Activated naive CD4-positive, alpha-beta T cell treated with anti-CD3 and anti-CD28 coated beads, Interleukin-2, amount 50 U/mL, for 16 hours (primary cell): ENCODE measurements at regions not wholly inside any gene's neighbourhood (a gene's known extent, or its start where the extent isn't known, plus 50 kb on each side); places are given as distances from the start of the nearest gene placed in this dataset.

Experiments
- DNase-seq: peaks from one replicate; pipeline ENCODE4 v3.0.0-alpha.2; 2020

DNA sequence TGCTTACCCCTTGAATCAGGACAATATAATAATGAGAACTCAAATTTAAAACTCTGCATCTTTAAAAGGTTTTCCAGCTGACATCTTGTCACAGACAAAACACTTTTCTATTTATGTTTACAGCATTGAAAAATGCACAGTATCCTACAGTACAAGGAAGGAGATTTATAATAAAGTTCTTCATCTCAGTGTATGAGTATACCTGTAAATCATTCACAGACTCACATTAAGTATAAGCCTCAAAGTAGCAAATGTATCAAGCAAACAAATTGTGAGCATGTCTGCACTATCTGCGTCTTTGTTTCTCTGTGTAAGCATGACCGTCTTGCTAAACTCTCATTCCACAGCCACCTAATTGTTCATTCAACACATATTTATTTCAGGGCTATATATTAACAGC is 52.8 kb downstream of the PPP1R2C start:
- DNase-seq = no peak

DNA sequence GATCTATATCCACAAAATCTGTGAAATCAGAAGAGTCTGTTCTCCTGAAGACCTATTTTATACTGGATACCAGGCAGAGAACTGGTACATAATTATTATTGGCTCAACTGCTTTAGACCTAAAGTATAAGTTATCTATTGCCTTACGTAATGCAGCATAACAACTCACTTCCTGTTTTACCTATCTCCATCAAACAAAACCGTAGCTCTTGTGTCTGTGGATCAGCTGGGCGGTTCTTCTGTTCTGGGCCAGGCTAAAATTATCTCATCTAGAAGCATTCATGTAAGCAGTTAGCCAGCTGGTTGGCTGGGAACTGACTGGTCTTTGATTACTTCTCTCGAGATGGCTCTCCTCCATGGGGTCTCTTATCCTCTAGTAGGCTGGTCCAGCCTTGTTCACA is 57.8 kb downstream of the PPP1R2C start:
- DNase-seq = no peak

DNA sequence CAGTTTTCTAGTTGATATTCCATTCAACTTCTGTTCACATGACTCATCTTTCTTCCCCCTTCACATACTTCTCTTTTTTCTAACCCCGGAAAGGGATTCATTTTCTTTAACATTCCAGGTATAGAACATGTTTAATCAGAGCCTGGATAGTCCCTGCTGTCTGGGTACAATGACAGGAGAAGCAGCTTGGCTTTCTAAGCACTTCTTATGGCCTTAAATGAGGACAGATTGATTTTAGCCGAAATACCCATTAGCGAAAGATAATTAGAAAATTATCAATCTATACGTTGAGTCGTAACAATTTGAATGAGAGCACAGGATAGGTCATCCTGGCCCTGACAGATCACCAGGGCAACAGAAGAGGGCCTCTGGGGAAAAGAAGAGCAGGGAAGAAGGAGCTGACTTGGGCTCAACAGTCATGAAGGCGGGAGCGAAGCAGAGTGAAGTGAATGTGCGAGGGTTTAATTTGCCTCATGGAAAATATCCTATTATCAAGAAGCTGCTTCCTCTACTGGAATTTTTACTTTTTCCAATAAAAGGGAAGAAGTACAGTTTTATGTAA is 62.2 kb downstream of the PPP1R2C start:
- DNase-seq = no peak

DNA sequence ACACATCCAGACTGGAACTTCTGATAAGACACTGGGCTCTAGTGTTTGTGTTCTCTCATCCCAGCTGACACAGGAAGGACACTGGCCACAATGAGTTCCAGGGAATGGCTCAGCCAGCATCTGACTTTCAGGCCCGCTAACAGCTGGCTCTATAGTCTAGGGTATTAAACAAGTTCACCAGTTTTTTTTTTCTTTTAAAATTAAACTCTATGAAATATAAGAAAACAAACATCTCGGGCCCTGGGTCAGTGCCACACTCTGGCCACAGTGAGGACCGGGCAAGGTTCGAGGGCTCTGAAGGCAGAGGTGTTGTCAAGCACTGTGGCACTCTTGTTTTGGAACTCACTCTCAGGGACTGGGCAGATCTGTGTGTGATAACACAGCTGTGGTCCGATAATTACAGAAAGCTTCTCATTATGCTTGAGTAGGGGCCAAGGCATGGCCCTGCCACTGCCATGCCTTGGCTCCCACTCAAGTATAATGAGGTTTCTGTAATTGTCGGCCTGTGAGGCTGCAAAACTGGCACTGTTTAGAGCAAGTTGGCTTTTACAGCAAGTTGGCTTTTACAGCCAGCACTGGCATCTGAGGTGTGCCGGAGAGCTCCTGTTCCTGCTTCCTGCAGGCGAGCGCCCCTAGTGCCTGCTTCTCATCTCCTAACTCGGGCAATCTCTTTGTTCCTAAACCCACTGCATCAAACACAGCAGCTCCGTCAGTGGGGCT is 62.8 kb downstream of the PPP1R2C start:
- peak; percentile 46 for DNase-seq

DNA sequence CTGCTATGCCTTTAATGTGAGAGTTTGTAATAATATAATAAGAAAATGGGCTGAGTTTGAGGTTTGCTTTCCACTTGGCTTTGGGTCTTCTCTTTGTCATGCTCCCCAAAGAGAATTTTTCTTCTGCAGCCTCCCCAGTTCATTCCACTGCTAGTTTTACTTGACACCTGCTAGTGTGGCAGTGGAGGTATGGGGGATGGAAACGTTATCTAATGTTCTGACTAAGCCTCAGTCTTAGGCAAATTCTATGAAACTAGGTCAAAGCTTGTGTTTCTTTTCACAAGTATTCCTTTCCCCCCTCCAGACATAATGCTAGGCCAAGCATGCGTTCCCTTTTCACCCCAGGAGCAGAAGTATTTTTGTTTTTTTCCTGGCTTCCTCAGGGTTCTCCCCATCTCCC is 67.5 kb downstream of the PPP1R2C start:
- no peak for DNase-seq

DNA sequence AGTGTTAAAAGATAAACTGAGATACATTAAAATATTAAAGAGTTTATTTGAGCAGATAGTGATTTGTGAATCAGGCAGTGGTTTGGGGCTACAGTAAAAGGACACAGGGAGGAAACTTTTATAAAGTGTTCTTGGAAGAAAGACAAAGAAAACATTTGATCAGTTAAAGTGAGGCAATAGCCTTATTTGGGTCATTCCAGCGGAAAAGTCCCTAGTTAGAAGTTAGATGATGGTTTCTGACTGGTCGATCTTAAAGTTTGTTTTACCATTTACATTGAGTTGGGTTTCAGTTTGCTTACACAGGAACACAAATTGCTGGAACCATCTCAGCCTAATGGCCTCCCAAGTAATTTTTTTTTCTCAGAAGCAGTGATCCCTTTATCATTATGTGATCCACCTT is 69.7 kb downstream of the PPP1R2C start:
- DNase-seq = no peak

DNA sequence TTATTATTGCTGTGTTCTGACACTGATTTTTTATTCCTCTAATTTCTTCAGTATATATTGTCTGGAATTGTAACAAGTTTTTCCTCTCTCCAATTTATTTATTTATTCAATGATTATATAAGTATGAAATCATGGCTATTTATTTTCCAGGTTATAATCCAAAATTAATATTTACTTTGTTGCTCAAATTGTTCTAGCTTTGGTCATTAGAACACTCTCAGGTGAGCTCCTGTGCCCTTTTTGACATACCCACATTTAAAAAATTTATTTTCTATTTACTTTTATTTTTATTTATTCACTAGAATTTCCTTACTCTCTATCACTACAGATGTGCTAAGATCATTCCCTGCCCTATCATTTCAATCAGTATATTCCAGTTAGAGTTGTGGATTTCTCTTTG is 70.2 kb downstream of the PPP1R2C start:
- no peak for DNase-seq

DNA sequence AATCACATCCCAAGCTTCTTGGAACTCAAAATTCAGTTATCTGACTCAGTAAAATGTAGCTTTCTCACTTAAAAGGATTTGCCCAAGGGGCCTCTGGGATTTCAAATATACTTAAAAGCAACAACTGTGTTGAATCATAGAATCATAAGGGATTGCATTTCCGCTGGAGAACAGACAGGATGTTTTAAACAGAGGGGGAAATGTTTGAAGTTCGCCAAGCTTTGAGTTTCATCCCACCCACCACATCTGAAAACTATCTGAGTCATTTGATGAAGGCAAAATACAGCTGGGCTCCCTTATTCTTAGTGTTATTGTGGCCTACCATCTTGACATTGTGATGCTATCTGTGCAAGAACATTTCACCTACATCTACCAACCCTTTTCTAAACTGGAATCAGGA is 73.5 kb downstream of the PPP1R2C start:
- DNase-seq = no peak

DNA sequence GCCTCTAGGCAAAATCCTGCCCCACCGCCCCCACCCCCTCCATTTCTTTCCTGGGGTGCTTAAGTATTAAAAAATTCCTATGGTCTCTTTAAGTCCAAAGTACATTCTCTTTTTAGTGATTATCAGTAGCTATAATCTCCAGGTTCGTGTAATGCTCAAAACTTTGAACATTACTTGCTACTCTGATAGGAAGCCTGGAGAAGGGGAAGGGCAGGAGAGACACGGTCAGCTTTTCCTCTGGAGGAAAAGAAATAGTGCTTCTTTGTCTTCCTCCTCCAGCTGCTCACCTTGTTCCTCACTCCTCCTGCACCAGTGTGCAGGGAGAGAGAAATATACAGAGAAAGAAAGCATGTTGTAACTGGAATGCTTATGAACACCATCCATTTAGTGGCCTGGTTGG is 80.4 kb downstream of the PPP1R2C start:
- DNase-seq = no peak

DNA sequence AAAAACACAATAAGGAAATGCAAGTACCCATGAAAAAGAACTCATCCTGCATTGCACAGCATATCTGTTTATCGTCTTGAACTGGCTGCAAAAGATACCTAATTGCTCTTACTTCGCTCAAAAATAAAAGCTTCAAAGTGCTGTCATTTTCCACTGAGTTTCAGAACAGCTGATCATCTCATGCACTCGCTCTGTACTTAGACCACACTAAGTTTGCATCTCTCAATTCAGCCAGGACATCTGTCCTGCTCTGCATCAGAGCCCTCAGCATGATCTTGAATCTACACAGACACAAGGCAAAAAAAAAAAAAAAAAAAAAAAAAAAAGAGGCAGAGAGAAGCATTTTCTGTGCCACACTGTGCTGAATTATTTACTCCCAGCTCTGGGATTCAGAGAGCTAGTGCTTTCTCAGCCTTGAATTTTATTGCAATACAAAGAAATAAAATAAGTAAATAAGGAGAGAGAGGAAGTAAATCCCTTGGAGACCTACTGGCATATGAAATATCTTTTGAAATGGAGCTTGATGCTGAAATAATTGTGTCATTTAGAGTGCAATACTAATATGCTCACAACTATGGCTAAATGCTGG is 81.3 kb downstream of the PPP1R2C start:
- no peak for DNase-seq

DNA sequence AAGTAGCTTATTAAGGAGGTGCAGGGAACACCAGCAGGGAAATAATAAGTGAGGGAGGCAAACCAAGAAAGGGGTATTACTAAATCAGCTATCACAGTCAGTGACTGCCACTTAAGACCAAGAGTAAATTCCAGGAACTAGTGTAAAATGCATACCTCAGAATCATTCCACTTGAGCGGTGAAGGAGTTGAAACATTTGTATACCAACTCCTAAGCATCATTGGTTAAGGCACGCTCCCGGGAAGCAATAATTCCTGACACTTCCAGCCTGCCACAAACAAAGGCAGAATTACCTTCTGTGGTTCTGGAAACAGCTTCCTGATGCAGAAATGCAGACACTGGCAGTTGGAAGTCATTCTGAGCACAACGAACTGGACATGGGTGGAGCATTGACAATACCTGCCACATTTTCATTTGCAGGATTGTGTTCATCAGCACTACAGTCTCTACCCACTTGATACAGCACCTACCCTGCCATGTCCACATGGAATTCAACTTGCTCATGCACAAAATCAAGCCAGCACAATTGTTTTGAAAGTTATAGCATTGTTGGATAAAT is 82.1 kb downstream of the PPP1R2C start:
- DNase-seq = no peak

DNA sequence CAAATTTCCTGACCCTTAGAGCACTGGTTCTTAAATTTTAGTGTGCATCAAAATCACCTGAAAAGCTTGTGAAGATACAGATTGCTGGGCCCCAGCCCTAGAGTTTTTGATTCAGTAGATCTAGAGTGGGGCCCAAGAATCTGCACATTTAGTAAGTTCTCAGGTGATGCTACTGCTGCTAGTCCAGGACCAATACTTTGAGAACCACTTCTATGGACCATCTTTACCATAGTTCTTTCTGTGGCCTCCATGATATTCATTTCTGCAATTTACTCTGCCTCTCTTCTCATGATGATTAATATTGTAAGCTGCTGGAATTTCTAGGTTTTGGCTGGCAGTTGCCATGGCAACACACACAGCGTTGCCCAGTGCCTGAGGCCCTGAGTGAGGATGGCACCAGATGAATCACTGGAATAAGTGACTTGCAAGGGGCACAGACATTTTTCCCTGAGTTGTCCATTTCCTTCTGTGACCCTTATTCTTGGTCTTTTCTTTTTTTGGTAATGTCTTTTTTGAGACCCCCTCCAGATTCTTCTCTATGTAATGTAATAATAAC is 83.6 kb downstream of the PPP1R2C start:
- DNase-seq = no peak

DNA sequence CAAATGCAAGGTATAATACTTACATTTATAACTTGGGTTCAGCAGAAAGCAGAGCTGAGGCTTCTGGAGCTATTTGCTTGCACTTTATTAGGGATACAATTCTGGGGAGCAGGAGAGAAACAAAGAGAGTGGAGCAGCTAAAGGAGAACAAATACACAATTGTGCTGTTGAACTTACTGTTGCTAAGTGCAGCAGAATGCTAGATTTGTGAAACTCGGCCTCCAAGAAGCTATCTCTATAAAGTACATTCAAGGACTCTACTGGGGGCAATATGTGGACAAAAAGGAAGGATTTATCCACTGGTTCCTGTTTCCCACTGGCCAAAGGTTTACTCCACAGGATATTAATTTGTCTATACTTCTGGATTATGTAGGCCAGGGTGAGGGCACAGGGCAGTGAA is 86.8 kb downstream of the PPP1R2C start:
- no peak for DNase-seq

DNA sequence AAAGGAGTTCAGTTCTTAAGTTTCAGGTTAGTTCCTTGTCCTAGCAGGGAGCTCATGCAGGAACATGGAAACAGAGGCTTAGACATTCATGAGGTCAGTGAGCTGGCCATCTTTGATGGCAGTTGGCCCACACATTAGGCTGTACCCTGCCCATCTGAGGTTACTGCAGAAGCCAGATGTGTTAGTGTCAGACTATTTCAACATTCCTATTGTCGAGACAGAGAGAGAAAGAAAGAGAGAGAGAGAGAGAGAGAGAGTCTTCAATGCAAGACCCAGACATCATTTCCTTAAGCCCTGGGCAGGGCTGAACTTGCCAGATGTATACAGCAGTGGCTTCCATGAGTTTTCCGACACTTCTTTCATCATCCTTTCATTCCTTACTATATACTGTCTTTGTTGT is 91.3 kb downstream of the PPP1R2C start:
- no peak for DNase-seq

DNA sequence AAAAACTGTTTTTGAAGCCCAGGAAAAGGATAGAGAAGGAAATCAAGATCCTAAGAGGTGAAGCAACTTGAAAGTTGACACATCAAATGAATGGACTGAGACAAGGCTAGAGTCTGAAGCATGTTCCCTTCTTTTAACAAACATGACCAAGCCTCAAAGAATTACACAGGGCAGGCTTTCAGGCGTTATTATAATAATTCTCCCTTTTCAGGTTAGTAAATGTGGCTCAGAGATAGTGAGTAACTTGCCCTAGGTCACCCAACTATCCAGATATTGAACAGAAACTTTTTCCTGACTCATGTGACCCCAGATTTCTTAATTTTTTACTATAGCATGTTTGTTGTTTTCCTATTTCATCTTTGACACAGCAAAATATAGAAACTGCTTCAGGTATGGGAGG is 91.7 kb downstream of the PPP1R2C start:
- DNase-seq = no peak

DNA sequence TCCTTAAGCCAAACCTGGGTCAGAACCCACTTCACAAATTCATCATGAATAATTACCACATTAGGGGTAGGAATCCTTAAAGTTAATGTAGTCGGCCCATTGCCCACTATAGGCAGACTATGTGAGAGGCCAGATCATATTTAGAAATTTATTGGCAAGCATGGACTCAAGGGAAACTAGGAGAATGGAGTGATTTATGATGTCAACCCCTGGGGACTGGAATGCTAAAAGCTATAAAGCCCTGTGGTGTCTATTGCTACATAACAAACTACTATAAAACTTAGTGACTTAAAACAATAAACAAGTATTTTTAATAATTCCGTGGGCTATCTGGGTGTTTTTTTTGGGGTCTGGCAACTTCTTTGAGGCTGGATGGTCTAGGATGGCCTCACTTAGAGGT is 93.9 kb downstream of the PPP1R2C start:
- DNase-seq = no peak

DNA sequence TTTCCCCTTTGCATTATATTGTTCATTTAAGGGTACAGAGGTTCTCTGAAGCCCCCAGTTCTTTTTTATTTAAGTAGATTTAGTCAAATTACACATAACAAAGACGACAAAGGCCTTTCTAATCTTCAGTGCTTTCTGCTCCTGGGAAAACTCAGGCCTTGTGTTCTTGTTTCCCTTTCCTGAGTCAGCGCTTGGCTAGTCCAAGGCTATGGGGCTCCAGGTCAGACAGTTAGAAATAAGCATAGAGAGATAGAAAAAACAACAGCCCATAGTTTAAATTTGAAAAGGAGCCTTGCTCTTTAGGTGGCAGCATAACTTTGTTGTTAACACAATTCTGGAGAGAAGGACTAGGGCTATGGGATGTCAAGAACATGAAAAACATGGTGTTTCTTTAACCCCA is 97.3 kb downstream of the PPP1R2C start:
- DNase-seq = no peak

DNA sequence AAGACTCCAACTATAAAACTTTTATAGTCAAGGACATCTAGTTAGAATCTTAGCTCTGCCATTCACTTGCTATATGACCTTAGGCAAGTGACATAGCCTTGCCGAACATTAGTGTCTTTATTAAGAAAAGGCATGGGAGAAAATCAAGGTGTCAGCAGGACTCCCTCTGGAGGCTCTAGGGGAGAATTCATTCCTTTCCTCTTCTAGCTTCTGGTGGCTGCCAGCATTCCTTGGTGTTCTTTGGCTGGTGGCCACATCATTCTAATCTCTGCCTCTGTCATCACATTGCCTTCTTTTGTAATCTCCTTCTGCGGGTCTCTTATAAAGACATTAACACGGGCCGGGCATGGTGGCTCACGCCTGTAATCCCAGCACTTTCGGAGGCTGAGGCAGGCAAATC is 99.8 kb downstream of the PPP1R2C start:
- no peak for DNase-seq

DNA sequence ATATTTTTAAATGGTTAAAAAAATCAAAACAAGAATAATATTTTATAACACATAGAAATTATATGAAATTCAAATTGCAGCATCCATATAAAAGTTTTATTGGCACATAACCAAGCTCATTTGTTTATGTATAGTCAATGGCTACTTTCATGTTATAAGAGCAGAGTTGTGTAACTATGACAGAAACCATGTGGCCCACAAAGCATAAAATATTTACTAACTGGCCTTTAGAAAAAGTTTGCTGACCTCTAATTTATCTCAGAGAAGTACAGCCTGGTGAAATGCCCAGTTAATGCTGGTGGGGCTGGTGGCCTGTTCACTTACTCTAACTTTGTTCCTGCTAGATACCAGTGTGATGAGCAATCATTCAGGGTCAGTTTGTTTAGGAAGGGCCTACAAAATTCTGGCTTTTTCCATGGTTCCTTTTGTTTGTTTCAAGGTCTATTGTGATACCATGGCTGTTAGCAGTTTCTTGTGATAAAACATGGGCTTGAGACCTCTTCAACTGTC is 104.6 kb downstream of the PPP1R2C start:
- DNase-seq = no peak

DNA sequence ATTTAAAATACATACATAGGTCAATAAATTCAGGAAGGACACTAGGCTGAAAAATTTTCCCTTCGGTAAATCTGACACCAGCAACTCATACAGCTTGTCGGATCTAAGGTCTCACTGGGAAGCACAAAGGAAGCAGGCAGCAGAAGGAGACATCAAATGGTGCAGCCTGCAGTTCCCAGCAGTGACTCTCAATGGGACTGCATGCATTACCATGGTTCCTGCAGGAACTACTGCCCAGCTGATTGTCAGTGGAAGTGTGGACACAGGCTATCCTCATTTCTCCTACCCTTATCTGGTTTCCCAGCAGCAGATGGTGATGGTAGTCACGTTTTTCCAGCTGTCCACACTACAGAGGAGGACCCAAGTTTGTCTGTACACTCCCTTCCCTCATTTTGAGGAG is 113.3 kb downstream of the PPP1R2C start:
- no peak for DNase-seq

DNA sequence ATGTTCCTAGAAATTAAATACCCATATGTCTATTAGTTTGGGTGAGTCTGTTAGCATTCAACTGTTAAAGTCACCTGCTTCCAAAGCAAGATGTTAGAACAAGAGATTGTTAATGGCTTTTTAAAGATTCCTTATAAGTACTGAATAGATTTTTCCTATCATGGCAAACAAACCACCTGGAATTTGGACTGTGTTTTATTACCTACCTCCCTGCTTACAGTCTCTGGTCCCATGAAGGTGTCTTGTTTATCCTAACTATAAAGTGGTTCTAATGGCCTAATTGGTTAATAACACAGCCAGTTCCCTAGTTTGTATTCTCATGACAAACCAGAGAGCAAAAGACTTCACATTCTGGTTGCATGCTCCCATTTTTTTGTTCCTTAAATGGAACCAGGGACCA is 149.5 kb downstream of the PPP1R2C start:
- DNase-seq = no peak

DNA sequence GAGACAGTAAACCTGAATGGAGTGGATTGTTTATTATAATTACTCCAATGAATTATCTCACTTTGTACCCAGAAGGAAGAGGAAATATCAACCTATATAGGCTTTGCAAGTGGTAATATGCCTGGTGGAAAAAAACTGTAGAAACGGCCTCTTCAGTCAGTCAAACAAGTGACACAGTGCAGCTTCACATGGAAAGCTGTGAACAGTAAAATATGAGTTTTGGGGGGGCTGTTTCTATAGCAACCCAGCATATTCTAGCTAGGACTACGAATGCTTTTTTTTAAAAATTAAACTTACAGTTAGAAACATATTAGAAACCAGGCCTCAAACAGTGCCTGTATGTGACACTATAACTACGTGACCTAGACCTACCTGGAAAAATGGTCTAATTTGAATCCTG is 150.1 kb downstream of the PPP1R2C start:
- DNase-seq = no peak

DNA sequence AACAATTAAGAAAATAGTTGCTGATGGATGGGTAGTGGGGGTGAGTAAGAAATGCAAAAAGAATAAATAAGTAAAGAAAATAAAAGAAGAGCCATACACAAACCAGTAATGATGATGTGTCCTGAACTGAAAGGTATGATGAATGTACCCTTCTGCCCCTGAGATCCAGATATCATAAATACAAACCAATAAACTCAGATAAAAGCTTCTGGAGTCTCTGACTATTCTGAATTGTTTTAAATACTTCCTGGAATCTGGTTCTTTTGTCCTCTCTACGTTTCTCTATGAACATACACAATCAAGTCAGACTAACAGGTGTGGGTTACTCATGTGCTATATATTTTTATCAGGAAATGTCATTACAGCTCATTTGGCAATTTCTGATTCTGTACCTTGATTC is 153.4 kb downstream of the PPP1R2C start:
- DNase-seq = no peak

DNA sequence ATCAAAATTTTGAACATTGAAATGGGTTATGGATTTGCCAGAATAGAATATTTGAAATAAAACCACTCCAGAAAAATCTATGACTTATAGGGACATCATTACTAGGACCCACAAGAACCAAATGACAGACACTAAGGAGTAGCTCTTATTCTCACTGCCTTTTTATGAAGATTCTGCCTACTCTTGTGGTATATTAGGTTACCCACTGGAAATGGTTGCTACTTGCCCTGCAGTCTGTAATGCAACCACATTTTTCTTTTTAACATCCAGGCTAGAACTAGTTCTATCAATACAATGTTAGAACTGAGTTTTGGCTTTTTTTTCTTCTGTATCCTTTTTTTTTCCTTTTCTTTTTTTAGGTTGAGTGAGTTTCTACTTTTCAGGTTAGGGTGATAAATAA is 158.9 kb downstream of the PPP1R2C start:
- no peak for DNase-seq
